ENCODE measurements at regions not wholly inside any gene's neighbourhood (a gene's known extent, or its start where the extent isn't known, plus 50 kb on each side); places are given as distances from the start of the nearest gene placed in this dataset.

GRCh38 chr2:17334300-17334699 lies 183.9 kb downstream of the RAD51AP2 start:
- Mint-ChIP-seq H3K27ac (ENCODE audit: unreplicated experiment) (no peak overlapping the region), H3K4me3 (ENCODE audit: unreplicated experiment) (no peak overlapping the region), H3K9me3 (ENCODE audit: unreplicated experiment) (peaks cover 3% of the 10 kb centered on the region), H3K36me3 (ENCODE audit: unreplicated experiment) (no peaks in the 10 kb centered on the region), H3K4me1 (ENCODE audit: unreplicated experiment) (no peaks in the 10 kb centered on the region), H3K27me3 (ENCODE audit: unreplicated experiment) (no peaks in the 10 kb centered on the region)
- DNase-seq (ENCODE audit: extremely low spot score, unreplicated experiment), result no peak
- no peak for TF ChIP-seq CTCF (IDR thresholded peaks at IDR 0.05)

- no peak for TF ChIP-seq CTCF (IDR thresholded peaks at IDR 0.05)
- no peaks in the 10 kb centered on the region for H3K36me3 Mint-ChIP-seq (ENCODE audit: unreplicated experiment)
These were observed 186.6 kb downstream of the RAD51AP2 start for GRCh38 chr2:17331636-17332035.

GRCh38 chr2:17328161-17328560 lies 190.1 kb downstream of the RAD51AP2 start:
- no peak overlapping the region for H3K27ac Mint-ChIP-seq (ENCODE audit: unreplicated experiment)
- TF ChIP-seq CTCF (IDR thresholded peaks at IDR 0.05), result no peak
- H3K4me1 Mint-ChIP-seq (ENCODE audit: unreplicated experiment), result no peaks in the 10 kb centered on the region
- H3K4me3 Mint-ChIP-seq (ENCODE audit: unreplicated experiment), result no peak overlapping the region
- H3K27me3 Mint-ChIP-seq (ENCODE audit: unreplicated experiment), result no peaks in the 10 kb centered on the region
- no peak for DNase-seq (ENCODE audit: extremely low spot score, unreplicated experiment)
- peaks cover 3% of the 10 kb centered on the region for H3K9me3 Mint-ChIP-seq (ENCODE audit: unreplicated experiment)
- no peaks in the 10 kb centered on the region for H3K36me3 Mint-ChIP-seq (ENCODE audit: unreplicated experiment)

More at GRCh38 chr2:17331636-17332035, 186.6 kb downstream of the RAD51AP2 start:
- no peaks in the 10 kb centered on the region for H3K27me3 Mint-ChIP-seq (ENCODE audit: unreplicated experiment)
- H3K4me3 Mint-ChIP-seq (ENCODE audit: unreplicated experiment), result no peak overlapping the region
- H3K4me1 Mint-ChIP-seq (ENCODE audit: unreplicated experiment), result no peaks in the 10 kb centered on the region
- H3K9me3 Mint-ChIP-seq (ENCODE audit: unreplicated experiment), result no peaks in the 10 kb centered on the region
- H3K27ac Mint-ChIP-seq (ENCODE audit: unreplicated experiment), result no peak overlapping the region
- no peak for DNase-seq (ENCODE audit: extremely low spot score, unreplicated experiment)

- H3K4me3 Mint-ChIP-seq (ENCODE audit: unreplicated experiment), result no peak overlapping the region
- no peak overlapping the region for H3K27ac Mint-ChIP-seq (ENCODE audit: unreplicated experiment)
- no peaks in the 10 kb centered on the region for H3K27me3 Mint-ChIP-seq (ENCODE audit: unreplicated experiment)
- TF ChIP-seq CTCF (IDR thresholded peaks at IDR 0.05), result no peak
- H3K9me3 Mint-ChIP-seq (ENCODE audit: unreplicated experiment), result peaks cover 3% of the 10 kb centered on the region
- H3K4me1 Mint-ChIP-seq (ENCODE audit: unreplicated experiment), result no peaks in the 10 kb centered on the region
- DNase-seq (ENCODE audit: extremely low spot score, unreplicated experiment), result no peak
- no peaks in the 10 kb centered on the region for H3K36me3 Mint-ChIP-seq (ENCODE audit: unreplicated experiment)
These were observed 190.6 kb downstream of the RAD51AP2 start for GRCh38 chr2:17327649-17328048.

- no peaks in the 10 kb centered on the region for H3K4me1 Mint-ChIP-seq (ENCODE audit: unreplicated experiment)
- no peak overlapping the region for H3K27ac Mint-ChIP-seq (ENCODE audit: unreplicated experiment)
- no peaks in the 10 kb centered on the region for H3K36me3 Mint-ChIP-seq (ENCODE audit: unreplicated experiment)
- H3K9me3 Mint-ChIP-seq (ENCODE audit: unreplicated experiment), result peaks cover 3% of the 10 kb centered on the region
- no peak for DNase-seq (ENCODE audit: extremely low spot score, unreplicated experiment)
- no peaks in the 10 kb centered on the region for H3K27me3 Mint-ChIP-seq (ENCODE audit: unreplicated experiment)
- TF ChIP-seq CTCF (IDR thresholded peaks at IDR 0.05), result no peak
- H3K4me3 Mint-ChIP-seq (ENCODE audit: unreplicated experiment), result no peak overlapping the region
These were observed 191.5 kb downstream of the RAD51AP2 start for GRCh38 chr2:17326717-17327116.

Measured in osteocyte (in vitro differentiated cells).